Stimulated activated CD4-positive, alpha-beta T cell treated with anti-CD3 and anti-CD28 coated beads, Interleukin-2, amount 100 ng/mL, for 48 hours (primary cell): ENCODE measurements at regions not wholly inside any gene's neighbourhood (a gene's known extent, or its start where the extent isn't known, plus 50 kb on each side); places are given as distances from the start of the nearest gene placed in this dataset.

Experiments
- DNase-seq, 2 donors: peaks; one replicate each; pipeline ENCODE4 v3.0.0-alpha.2; 2020

DNA sequence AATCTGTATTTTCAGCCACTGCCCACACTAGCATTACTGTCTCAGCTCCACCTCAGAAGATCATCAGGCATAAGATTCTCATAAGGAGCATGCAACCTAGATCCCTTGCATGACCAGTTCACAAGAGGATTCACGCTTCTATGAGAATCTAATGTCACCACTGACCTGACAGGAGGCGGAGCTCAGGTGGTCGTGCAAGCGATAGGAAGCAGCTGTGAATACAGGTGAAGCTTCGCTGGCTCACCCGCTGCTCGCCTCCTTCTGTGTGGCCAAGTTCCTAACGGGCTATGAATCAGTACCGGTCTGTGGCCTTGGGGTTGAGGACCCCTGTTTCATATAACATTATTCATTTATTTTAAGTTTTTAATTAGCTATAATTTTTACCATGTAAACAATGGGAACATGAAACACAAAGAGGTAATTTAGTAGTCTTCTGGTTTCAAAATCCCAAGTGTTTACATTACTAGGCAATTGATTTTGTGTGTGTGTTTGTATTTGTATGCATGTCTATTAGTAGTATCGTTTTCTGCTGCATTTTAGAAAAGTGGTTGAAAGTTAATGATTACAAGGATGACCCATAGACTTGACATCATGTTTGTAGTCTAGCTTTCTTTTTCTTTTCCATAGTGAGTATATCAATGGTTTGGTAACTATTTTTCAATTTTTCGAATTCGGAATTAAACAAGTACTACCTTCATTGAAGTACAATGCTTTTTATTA is 159.4 kb downstream of the TENT4A start:
- DNase-seq = no peak

DNA sequence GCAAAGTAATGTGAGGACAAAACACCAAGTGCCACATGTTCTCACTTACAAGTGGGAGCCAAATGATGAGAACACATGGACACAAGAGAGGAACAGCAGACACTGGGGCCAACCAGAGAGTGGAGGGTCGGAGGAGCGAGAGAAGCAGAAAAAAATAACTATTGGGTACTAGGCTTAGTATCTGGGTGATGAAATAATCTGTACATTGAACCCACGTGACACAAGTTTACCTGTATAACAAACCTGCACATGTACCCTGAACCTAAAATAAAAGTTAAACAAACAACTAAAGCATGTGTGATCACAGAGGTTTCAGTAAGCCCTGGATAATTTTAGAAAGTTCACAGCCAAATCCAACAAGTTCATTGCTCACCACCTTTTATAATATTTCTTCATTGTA is 160.1 kb downstream of the TENT4A start:
- DNase-seq = no peak

- no peak for DNase-seq
These were observed 162.1 kb downstream of the TENT4A start for GRCh38 chr5:6875376-6875775.

GRCh38 chr5:6877986-6878828 is 165.0 kb downstream of the TENT4A start:
- no peak for DNase-seq

DNA sequence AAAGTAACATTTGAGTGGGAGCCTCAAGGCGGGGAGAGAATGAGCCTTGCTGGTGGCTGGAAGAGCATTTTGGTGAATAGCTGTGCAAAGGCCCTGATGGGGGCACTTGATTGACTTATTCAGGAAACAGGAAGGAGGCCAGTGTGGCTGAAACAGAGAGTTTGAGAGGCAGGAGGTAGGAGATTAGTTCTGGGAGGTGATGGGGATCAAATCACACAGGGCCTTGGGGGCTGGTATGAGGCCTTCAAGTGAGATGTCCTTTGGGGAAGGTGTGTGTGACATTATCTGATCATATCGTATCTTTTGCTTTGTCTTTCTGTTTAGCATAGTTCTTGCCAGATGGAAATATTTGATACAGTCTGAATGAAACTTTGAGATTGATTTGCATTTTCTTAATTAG is 172.3 kb downstream of the TENT4A start:
- no peak for DNase-seq

DNA sequence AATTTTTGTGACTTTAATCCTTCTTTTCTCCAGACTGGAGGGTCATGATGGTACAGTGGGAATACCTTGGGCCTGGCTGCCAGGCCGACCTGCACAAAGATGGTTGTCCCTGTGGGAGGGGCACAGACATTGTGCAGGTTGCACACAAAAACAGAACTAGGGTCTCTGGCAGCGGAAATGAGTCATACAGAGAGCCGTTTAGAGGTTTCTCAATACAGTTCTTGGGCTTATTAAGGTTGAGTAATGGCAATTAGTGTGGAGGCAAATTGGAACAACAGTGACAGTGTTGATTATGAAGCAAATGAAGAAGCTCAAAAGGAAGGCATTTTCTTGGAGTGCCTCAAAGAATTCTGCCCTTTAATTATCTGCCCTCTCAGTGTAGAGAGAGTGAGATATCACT is 173.6 kb downstream of the TENT4A start:
- DNase-seq = no peak

DNA sequence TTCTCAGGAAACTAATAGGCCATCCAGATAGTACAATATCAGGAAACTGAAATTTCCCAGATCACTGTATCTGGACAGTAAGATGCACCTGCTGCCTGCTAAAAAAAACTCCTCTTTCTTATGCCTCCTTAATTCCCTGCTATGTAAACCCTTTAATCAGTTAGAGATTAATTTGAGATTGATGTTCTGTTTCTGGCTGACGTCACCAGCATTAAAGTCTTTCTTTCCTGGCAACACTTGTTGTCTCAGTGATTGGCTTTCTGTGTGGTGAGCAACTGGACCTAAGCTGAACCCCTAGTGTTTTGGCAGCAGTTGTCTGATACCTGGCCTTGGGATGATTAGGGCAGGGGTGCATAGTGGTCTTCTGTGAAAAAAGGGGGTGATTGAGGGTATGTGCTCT is 175.8 kb downstream of the TENT4A start:
- no peak for DNase-seq

- DNase-seq = no peak
These were observed 186.0 kb downstream of the TENT4A start for GRCh38 chr5:6899221-6899620.

DNA sequence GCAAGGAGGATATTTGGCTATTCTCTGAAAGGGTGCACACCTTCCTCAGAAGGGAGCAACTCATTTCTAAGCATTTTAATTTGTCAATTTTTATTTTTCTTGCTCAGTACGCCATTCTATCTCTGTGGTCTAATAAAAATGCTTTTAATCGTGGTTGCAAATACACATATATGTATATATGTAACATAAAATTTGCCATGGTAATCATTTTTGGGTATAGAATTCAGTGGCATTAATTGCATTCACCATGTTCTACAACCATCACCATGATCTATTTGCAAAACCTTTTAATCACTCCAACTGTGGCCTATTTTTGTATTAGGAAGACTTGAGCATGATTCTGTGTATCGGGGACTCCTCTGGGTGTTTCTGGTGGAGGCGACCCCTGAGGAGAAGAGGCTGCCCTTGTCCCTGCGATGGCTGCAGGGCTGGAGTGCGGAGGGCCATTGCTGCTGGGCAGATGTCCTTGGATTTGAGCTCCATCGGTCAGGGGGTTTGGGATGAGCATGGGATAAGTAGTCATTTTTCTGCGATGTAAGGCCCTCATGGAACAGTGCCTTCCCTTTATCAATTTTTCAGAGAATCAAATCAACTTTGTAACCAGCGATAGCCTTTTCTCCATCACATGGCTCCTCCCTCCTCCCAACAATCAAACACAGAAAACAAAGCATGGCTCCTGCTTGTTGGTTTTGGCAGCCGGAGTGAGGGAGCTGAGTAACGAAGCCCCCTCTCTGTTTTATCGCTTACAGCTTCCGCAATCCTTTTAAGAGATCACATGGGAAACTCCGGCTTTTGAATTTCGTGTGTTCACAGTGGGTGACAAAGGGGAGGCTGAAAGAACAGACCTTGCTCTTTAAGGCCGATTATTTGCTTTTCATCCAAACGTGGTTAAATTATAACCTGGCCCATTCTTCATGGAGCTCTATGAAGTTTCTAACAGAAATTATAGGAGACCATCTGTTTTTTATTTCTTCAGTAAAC is 187.3 kb downstream of the TENT4A start:
- no peak for DNase-seq

- no peak for DNase-seq
These were observed 188.9 kb downstream of the TENT4A start for GRCh38 chr5:6902094-6902493.

GRCh38 chr5:6902597-6902996 is 189.4 kb downstream of the TENT4A start:
- DNase-seq = no peak

DNA sequence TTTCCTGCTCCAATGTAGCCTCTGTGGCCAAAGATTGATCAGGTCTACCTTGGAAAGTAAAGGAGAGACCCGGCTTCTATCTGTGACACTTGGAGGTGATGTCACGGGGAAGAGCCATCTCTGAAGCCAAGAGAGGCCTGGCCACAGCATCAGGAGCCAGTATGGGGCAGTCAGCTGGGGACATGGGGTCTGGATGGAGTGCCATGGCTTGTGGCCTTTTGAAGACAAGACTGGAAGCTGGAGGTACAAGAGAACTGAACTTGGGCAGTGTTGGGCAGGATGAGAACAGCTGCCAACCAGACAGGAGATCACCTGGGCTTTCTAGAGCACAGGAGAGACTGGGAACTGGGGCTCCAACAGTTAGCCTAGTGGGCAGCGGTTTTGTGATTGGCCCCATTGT is 190.7 kb downstream of the TENT4A start:
- DNase-seq = no peak

- DNase-seq = no peak
These were observed 191.6 kb downstream of the TENT4A start for GRCh38 chr5:6904860-6905259.

GRCh38 chr5:6905423-6905822 is 192.2 kb downstream of the TENT4A start:
- no peak for DNase-seq

GRCh38 chr5:6905883-6906282 is 192.7 kb downstream of the TENT4A start:
- no peak for DNase-seq

DNA sequence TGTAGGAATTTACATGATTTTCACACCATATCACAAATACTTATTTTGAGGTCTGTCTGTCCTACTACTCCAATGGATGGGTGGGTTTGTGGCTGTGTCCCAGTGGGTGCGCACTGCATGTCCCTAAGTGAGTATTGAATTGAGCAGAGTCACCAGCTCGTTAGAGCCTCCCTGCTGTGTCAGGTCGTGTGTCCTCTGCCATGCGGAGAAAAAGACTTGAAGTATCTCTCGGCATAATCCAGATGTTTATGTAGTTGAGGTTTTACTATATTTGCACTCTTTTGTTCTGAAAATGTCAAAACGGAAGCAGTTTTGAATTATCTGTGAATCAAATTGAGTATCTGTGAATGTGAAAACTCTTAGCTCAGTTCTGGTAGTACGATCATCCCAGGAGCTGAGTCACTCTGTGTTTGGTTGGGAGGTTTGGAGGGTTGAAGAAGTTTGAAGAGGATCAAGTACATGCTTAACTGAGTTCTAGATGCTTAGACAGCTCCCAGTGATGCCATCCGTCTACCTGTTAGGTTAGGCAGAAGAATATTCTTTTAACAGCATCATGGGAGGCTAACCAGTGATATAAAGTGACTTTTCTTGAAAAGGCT is 194.2 kb downstream of the TENT4A start:
- no peak for DNase-seq

GRCh38 chr5:6909901-6910300 is 196.7 kb downstream of the TENT4A start:
- DNase-seq = no peak

DNA sequence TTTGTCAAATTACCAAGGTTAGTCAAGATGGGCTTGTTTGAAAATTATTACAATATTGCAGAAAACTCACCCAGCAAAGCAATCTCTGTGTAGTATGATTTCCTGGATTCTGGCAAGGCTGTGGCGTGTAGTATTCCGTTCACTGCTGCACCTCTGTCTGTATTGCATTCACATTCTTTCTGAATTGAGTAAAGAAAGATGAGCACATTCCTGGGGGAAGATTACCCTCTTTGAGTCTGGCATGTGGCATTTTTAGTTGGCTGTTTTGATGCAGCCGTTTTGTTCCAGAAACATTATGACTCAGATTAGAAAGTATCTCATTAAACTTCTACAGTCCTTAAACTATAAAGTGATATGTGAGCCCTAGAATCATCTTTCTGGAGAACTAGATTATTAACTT is 197.7 kb downstream of the TENT4A start:
- no peak for DNase-seq

DNA sequence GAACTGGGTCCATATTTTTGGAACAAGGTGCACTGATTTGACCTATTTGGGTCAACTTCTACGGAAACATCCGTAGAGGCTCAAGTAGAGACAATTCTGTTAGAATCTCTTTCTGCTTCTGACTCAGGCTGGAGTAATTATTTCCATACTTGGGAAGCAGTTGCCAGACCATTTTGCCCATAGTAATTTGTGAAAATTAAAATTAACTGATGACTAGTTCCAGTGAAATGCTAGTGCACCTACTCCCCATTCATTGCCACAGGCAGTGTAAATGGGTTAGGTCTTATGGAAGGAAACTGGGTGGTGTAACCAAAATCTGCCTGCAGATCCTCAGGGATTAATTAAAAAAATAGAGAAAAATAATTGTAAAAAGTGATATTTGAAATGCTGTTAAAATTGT is 201.1 kb downstream of the TENT4A start:
- DNase-seq = no peak

- DNase-seq = no peak
These were observed 202.3 kb downstream of the TENT4A start for GRCh38 chr5:6915574-6915973.

- DNase-seq = no peak
These were observed 205.0 kb downstream of the TENT4A start for GRCh38 chr5:6918255-6918654.

- DNase-seq = no peak
These were observed 207.5 kb downstream of the TENT4A start for GRCh38 chr5:6920628-6921256.
